WTC11 (cell line): ENCODE measurements at regions not wholly inside any gene's neighbourhood (a gene's known extent, or its start where the extent isn't known, plus 50 kb on each side); places are given as distances from the start of the nearest gene placed in this dataset.

ENCODE experiments used
- ATAC-seq: fragments of 200-7000 bp; cut with Tn5 transposase; 2 replicates; pipeline ENCODE4 v1.10.0; 2021; ENCODE audit warnings: mild to moderate bottlenecking, moderate library complexity
- CTCF ChIA-PET: fragments of 300-600 bp; sonication (Branson Sonifier 250); formaldehyde crosslinking; loops from one replicate; lab custom pipeline; 2021; ENCODE audit warnings: antibody characterized with exemption; lab: Charles Lee
- POLR2A ChIA-PET: fragments of 350-600 bp; sonication (Branson Sonifier 250); formaldehyde crosslinking; loops from one replicate; lab custom pipeline; 2021; ENCODE audit warnings: antibody characterized with exemption; lab: Charles Lee
- DNase-seq: peaks from one replicate; pipeline ENCODE4 v3.0.0; 2021; ENCODE audit warnings: low spot score
- H3K27ac Mint-ChIP-seq: 2 replicates; pipeline ENCODE4 v1.8.0; 2021; ENCODE audit warnings: mixed read lengths
- H3K27me3 Mint-ChIP-seq: 2 replicates; pipeline ENCODE4 v1.8.0; 2021; ENCODE audit warnings: low read depth, mild to moderate bottlenecking, moderate library complexity, mixed read lengths
- H3K36me3 Mint-ChIP-seq: 2 replicates; pipeline ENCODE4 v1.8.0; 2021; ENCODE audit warnings: mixed read lengths
- H3K4me1 Mint-ChIP-seq: 2 replicates; pipeline ENCODE4 v1.8.0; 2022; ENCODE audit warnings: mixed read lengths
- H3K4me3 Mint-ChIP-seq: 2 replicates; pipeline ENCODE4 v1.8.0; 2021; ENCODE audit warnings: mild to moderate bottlenecking, moderate library complexity, mixed read lengths
- H3K9me3 Mint-ChIP-seq: 2 replicates; pipeline ENCODE4 v1.8.0; 2021; ENCODE audit warnings: mixed read lengths
- CREB1 ChIP-seq: sonication (generic); formaldehyde crosslinking; IDR thresholded peaks from 2 replicates; pipeline ENCODE4 v1.8.0; 2023; ENCODE audit warnings: mild to moderate bottlenecking, missing genetic modification reagents
- FOXJ3 ChIP-seq: sonication (generic); formaldehyde crosslinking; IDR thresholded peaks from 2 replicates; pipeline ENCODE4 v1.9.0; 2021; ENCODE audit warnings: missing genetic modification reagents, mild to moderate bottlenecking, borderline replicate concordance
- FOXK1 ChIP-seq: sonication (generic); formaldehyde crosslinking; IDR thresholded peaks from 2 replicates; pipeline ENCODE4 v1.8.0; 2022; ENCODE audit warnings: mild to moderate bottlenecking, moderate library complexity, missing genetic modification reagents
- GRHL2 ChIP-seq: fragments of 250-450 bp; sonication (Bioruptor Pico); IDR thresholded peaks from 2 replicates; pipeline ENCODE4 v1.8.0; 2022; ENCODE audit warnings: mild to moderate bottlenecking, moderate library complexity; ENCODE audit not compliant: insufficient replicate concordance, severe bottlenecking
- NFYB ChIP-seq: sonication (generic); formaldehyde crosslinking; conservative IDR thresholded peaks from 2 replicates; pipeline ENCODE4 v1.8.0; 2022; ENCODE audit warnings: low read depth, missing genetic modification reagents
- NR3C1 ChIP-seq: sonication (generic); formaldehyde crosslinking; conservative IDR thresholded peaks from 2 replicates; pipeline ENCODE4 v1.8.1; 2023; ENCODE audit warnings: low read depth, mild to moderate bottlenecking, missing genetic modification reagents
- RELA ChIP-seq: sonication (generic); formaldehyde crosslinking; IDR thresholded peaks from 2 replicates; pipeline ENCODE4 v1.8.1; 2022; ENCODE audit warnings: missing genetic modification reagents, mild to moderate bottlenecking, borderline replicate concordance
- SMAD4 ChIP-seq: sonication (generic); formaldehyde crosslinking; IDR thresholded peaks from 2 replicates; pipeline ENCODE4 v1.8.0; 2022; ENCODE audit warnings: mild to moderate bottlenecking, missing genetic modification reagents
- SOX15 ChIP-seq: fragments of 250-450 bp; sonication (Bioruptor Pico); IDR thresholded peaks from 2 replicates; pipeline ENCODE4 v1.9.0; 2021; ENCODE audit warnings: mild to moderate bottlenecking
- TEAD1 ChIP-seq: sonication (generic); formaldehyde crosslinking; IDR thresholded peaks from 2 replicates; pipeline ENCODE4 v1.8.0; 2022; ENCODE audit warnings: mild to moderate bottlenecking, missing genetic modification reagents
- TP53 ChIP-seq: sonication (generic); formaldehyde crosslinking; IDR thresholded peaks from 2 replicates; pipeline ENCODE4 v1.8.1; 2023; ENCODE audit warnings: mild to moderate bottlenecking, missing genetic modification reagents
- ZNF121 ChIP-seq: sonication (generic); formaldehyde crosslinking; IDR thresholded peaks from 2 replicates; pipeline ENCODE4 v1.8.0; 2023; ENCODE audit warnings: missing genetic modification reagents
- ZNF232 ChIP-seq: sonication (generic); formaldehyde crosslinking; IDR thresholded peaks from 2 replicates; pipeline ENCODE4 v1.8.0; 2022; ENCODE audit warnings: mild to moderate bottlenecking, missing genetic modification reagents
- ZNF396 ChIP-seq: fragments of 250-450 bp; sonication (Bioruptor Pico); IDR thresholded peaks from 2 replicates; pipeline ENCODE4 v1.8.0; 2021; ENCODE audit warnings: mild to moderate bottlenecking, moderate library complexity, borderline replicate concordance
- ZNF671 ChIP-seq: fragments of 250-450 bp; sonication (Bioruptor Pico); IDR thresholded peaks from 2 replicates; pipeline ENCODE4 v1.8.0; 2021; ENCODE audit warnings: mild to moderate bottlenecking
- TF ChIP-seq, protein P1 (sequence below): sonication (generic); formaldehyde crosslinking; IDR thresholded peaks from 2 replicates; pipeline ENCODE4 v1.8.0; 2022; ENCODE audit warnings: mild to moderate bottlenecking, missing genetic modification reagents
- TF ChIP-seq, protein P2 (sequence below): sonication (generic); formaldehyde crosslinking; IDR thresholded peaks from 2 replicates; pipeline ENCODE4 v1.8.0; 2023; ENCODE audit warnings: mild to moderate bottlenecking, missing genetic modification reagents
- TF ChIP-seq, protein P3 (sequence below): sonication (generic); formaldehyde crosslinking; IDR thresholded peaks from 2 replicates; pipeline ENCODE4 v1.8.0; 2022; ENCODE audit warnings: mild to moderate bottlenecking, missing genetic modification reagents
- TF ChIP-seq, protein P4 (sequence below): sonication (generic); formaldehyde crosslinking; IDR thresholded peaks from 2 replicates; pipeline ENCODE4 v1.8.1; 2023; ENCODE audit warnings: mild to moderate bottlenecking, missing genetic modification reagents, moderate library complexity
- TF ChIP-seq, protein P5 (sequence below): sonication (generic); formaldehyde crosslinking; IDR thresholded peaks from 2 replicates; pipeline ENCODE4 v1.8.1; 2022; ENCODE audit warnings: mild to moderate bottlenecking, moderate library complexity, missing genetic modification reagents
- TF ChIP-seq, protein P6 (sequence below): sonication (generic); formaldehyde crosslinking; IDR thresholded peaks from 2 replicates; pipeline ENCODE4 v1.8.0; 2023; ENCODE audit warnings: missing genetic modification reagents, mild to moderate bottlenecking, borderline replicate concordance

DNA sequence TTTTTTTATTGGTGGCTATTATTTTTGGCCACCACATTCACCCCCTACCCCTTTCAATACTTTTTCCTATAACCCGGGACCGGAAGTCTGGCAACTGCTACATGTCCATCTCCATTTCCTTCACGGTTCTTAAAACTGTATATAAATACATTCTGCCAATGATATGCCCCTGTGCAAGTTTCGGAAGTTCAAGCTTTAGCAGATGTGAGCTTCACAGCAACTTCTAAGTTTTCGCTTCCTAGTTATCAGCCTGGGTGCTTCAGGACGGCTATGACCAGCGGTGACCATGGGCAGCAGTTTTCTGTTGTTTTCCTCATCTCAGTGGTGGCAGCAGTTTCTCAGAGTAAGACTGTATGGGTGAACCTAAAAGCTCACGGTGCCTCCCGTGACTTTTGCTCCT lies 153.5 kb upstream of the NFE2L3 start:
- no peak overlapping the region for H3K27ac Mint-ChIP-seq
- peaks cover 6% of the 10 kb centered on the region; the same call in 1 of the 2 replicates for H3K9me3 Mint-ChIP-seq
- DNase-seq (no peak), ATAC-seq (no peak)
- ChIA-PET CTCF (interaction anchor here (1.2 kb wide), 1 partner anchor 106 kb away, joined by 3 read pairs; no protein-coding TSS in a partner anchor), POLR2A (no interaction called here)
- TF ChIP-seq, protein P1, sequence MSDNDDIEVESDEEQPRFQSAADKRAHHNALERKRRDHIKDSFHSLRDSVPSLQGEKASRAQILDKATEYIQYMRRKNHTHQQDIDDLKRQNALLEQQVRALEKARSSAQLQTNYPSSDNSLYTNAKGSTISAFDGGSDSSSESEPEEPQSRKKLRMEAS (CRISPR knock-in tag), result no peak
- no peak for TF ChIP-seq GRHL2 (CRISPR knock-in tag)
- no peak for TF ChIP-seq RELA (CRISPR knock-in tag)
- TF ChIP-seq, protein P2, sequence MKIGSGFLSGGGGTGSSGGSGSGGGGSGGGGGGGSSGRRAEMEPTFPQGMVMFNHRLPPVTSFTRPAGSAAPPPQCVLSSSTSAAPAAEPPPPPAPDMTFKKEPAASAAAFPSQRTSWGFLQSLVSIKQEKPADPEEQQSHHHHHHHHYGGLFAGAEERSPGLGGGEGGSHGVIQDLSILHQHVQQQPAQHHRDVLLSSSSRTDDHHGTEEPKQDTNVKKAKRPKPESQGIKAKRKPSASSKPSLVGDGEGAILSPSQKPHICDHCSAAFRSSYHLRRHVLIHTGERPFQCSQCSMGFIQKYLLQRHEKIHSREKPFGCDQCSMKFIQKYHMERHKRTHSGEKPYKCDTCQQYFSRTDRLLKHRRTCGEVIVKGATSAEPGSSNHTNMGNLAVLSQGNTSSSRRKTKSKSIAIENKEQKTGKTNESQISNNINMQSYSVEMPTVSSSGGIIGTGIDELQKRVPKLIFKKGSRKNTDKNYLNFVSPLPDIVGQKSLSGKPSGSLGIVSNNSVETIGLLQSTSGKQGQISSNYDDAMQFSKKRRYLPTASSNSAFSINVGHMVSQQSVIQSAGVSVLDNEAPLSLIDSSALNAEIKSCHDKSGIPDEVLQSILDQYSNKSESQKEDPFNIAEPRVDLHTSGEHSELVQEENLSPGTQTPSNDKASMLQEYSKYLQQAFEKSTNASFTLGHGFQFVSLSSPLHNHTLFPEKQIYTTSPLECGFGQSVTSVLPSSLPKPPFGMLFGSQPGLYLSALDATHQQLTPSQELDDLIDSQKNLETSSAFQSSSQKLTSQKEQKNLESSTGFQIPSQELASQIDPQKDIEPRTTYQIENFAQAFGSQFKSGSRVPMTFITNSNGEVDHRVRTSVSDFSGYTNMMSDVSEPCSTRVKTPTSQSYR (CRISPR knock-in tag), result no peak
- TF ChIP-seq, protein P3, sequence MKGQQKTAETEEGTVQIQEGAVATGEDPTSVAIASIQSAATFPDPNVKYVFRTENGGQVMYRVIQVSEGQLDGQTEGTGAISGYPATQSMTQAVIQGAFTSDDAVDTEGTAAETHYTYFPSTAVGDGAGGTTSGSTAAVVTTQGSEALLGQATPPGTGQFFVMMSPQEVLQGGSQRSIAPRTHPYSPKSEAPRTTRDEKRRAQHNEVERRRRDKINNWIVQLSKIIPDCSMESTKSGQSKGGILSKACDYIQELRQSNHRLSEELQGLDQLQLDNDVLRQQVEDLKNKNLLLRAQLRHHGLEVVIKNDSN, result no peak
- TF ChIP-seq, protein P4, sequence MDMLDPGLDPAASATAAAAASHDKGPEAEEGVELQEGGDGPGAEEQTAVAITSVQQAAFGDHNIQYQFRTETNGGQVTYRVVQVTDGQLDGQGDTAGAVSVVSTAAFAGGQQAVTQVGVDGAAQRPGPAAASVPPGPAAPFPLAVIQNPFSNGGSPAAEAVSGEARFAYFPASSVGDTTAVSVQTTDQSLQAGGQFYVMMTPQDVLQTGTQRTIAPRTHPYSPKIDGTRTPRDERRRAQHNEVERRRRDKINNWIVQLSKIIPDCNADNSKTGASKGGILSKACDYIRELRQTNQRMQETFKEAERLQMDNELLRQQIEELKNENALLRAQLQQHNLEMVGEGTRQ (CRISPR knock-in tag), result no peak
- TF ChIP-seq, protein P5, sequence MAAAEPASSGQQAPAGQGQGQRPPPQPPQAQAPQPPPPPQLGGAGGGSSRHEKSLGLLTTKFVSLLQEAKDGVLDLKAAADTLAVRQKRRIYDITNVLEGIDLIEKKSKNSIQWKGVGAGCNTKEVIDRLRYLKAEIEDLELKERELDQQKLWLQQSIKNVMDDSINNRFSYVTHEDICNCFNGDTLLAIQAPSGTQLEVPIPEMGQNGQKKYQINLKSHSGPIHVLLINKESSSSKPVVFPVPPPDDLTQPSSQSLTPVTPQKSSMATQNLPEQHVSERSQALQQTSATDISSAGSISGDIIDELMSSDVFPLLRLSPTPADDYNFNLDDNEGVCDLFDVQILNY, result no peak
- no peak for TF ChIP-seq CREB1 (CRISPR knock-in tag)
- no peak for TF ChIP-seq FOXK1
- TF ChIP-seq ZNF121 (CRISPR knock-in tag), result no peak
- no peaks in the 10 kb centered on the region for H3K4me1 Mint-ChIP-seq
- H3K36me3 Mint-ChIP-seq, result no peaks in the 10 kb centered on the region
- peaks cover 10% of the 10 kb centered on the region for H3K27me3 Mint-ChIP-seq
- no peak overlapping the region for H3K4me3 Mint-ChIP-seq

DNA sequence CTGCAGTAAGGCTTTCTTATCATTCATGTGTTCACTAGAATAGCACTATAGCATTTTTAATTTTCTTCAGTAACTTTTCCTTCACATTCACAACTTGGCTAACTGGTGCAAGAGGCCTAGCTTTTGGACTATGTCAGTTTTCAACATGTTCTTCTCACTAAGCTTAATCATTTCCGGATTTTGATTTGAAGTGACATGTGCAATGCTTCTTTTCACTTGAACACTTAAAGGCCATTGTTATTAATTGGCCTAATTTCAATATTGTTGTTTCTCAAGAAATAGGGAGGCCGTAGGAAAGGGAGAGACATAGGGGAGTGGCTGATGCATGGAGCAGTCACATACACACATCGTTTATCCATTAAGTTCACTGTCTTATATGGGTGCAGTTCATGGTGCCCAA lies 151.2 kb upstream of the NFE2L3 start:
- Mint-ChIP-seq H3K36me3 (no peaks in the 10 kb centered on the region), H3K4me1 (no peaks in the 10 kb centered on the region)
- CTCF ChIA-PET, result no interaction called here

More for the DNA sequence above, 151.2 kb upstream of the NFE2L3 start:
- POLR2A ChIA-PET, result interaction anchor here (0.6 kb wide), 1 partner anchor 54 kb away, joined by 3 read pairs; no protein-coding TSS in a partner anchor
- no peak overlapping the region for H3K27ac Mint-ChIP-seq
- DNase-seq (no peak), ATAC-seq (no peak)
- H3K9me3 Mint-ChIP-seq, result 0 out of 2 replicates have a peak, but pooled peaks cover under 1% of the 10 kb centered on the region
- no peak overlapping the region for H3K4me3 Mint-ChIP-seq
- no peak for TF ChIP-seq TEAD1 (CRISPR knock-in tag)
- TF ChIP-seq FOXJ3, result no peak
- no peak for TF ChIP-seq ZNF671 (CRISPR knock-in tag)
- TF ChIP-seq NR3C1, result no peak
- TF ChIP-seq ZNF396 (CRISPR knock-in tag), result no peak
- TF ChIP-seq, protein P2 (CRISPR knock-in tag), result no peak
- TF ChIP-seq, protein P5, result no peak
- no peak for TF ChIP-seq NFYB (CRISPR knock-in tag)
- no peak for TF ChIP-seq ZNF232 (CRISPR knock-in tag)
- no peak for TF ChIP-seq SMAD4 (CRISPR knock-in tag)
- no peak for TF ChIP-seq TP53 (CRISPR knock-in tag)
- TF ChIP-seq SOX15 (CRISPR knock-in tag), result no peak
- TF ChIP-seq, protein P6, sequence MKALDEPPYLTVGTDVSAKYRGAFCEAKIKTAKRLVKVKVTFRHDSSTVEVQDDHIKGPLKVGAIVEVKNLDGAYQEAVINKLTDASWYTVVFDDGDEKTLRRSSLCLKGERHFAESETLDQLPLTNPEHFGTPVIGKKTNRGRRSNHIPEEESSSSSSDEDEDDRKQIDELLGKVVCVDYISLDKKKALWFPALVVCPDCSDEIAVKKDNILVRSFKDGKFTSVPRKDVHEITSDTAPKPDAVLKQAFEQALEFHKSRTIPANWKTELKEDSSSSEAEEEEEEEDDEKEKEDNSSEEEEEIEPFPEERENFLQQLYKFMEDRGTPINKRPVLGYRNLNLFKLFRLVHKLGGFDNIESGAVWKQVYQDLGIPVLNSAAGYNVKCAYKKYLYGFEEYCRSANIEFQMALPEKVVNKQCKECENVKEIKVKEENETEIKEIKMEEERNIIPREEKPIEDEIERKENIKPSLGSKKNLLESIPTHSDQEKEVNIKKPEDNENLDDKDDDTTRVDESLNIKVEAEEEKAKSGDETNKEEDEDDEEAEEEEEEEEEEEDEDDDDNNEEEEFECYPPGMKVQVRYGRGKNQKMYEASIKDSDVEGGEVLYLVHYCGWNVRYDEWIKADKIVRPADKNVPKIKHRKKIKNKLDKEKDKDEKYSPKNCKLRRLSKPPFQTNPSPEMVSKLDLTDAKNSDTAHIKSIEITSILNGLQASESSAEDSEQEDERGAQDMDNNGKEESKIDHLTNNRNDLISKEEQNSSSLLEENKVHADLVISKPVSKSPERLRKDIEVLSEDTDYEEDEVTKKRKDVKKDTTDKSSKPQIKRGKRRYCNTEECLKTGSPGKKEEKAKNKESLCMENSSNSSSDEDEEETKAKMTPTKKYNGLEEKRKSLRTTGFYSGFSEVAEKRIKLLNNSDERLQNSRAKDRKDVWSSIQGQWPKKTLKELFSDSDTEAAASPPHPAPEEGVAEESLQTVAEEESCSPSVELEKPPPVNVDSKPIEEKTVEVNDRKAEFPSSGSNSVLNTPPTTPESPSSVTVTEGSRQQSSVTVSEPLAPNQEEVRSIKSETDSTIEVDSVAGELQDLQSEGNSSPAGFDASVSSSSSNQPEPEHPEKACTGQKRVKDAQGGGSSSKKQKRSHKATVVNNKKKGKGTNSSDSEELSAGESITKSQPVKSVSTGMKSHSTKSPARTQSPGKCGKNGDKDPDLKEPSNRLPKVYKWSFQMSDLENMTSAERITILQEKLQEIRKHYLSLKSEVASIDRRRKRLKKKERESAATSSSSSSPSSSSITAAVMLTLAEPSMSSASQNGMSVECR, result no peak
- H3K27me3 Mint-ChIP-seq, result peaks cover 11% of the 10 kb centered on the region
